MM.1S (cell line): ENCODE measurements at regions not wholly inside any gene's neighbourhood (a gene's known extent, or its start where the extent isn't known, plus 50 kb on each side); places are given as distances from the start of the nearest gene placed in this dataset.

Experiments used
- EZH2 ChIP-seq: fragments of 300-600 bp; sonication (generic); optimal IDR thresholded peaks from 2 replicates; pipeline ENCODE3; 2017; ENCODE audit warnings: low read depth, mild to moderate bottlenecking, antibody characterized with exemption, low read length, mixed read lengths
- EZH2phosphoT487 ChIP-seq: fragments of 300-600 bp; sonication (generic); IDR thresholded peaks from 2 replicates; pipeline ENCODE4 v1.6.1; 2018; ENCODE audit warnings: antibody characterized with exemption, low read length
- TF ChIP-seq, protein P1 (sequence below): fragments of 300-600 bp; sonication (generic); IDR thresholded peaks from 2 replicates; pipeline ENCODE4 v1.5.1; 2016; ENCODE audit warnings: antibody characterized with exemption, low read length, mixed read lengths

DNA sequence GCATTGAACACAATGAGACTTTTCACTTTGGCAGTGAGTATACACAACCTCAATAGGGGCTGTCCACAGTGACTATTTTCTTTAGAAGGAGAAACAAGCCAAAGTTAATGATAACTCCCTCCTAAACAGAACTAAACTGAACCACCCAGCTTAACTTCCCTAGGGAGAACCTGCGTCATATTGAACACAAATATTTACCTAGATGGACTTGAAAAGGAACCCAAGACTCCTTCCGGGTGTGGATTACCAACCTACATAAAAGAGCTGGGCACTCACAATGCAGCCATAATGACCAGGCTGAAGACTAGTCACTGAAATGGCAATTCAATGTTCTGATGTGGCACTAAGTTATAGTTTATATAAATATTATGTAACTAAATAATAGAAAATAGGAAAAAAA, 160.6 kb downstream of the IBTK start:
- TF ChIP-seq, protein P1, sequence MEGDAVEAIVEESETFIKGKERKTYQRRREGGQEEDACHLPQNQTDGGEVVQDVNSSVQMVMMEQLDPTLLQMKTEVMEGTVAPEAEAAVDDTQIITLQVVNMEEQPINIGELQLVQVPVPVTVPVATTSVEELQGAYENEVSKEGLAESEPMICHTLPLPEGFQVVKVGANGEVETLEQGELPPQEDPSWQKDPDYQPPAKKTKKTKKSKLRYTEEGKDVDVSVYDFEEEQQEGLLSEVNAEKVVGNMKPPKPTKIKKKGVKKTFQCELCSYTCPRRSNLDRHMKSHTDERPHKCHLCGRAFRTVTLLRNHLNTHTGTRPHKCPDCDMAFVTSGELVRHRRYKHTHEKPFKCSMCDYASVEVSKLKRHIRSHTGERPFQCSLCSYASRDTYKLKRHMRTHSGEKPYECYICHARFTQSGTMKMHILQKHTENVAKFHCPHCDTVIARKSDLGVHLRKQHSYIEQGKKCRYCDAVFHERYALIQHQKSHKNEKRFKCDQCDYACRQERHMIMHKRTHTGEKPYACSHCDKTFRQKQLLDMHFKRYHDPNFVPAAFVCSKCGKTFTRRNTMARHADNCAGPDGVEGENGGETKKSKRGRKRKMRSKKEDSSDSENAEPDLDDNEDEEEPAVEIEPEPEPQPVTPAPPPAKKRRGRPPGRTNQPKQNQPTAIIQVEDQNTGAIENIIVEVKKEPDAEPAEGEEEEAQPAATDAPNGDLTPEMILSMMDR = no peak
- TF ChIP-seq EZH2phosphoT487 (no peak), EZH2 (no peak)
